OCI-LY1 (cell line): ENCODE measurements at regions not wholly inside any gene's neighbourhood (a gene's known extent, or its start where the extent isn't known, plus 50 kb on each side); places are given as distances from the start of the nearest gene placed in this dataset.

ENCODE experiments used
- H2AFZ ChIP-seq: fragments of 200-600 bp; sonication (generic), shearing (Covaris generic); 2 replicates; pipeline ENCODE4 v1.6.0; 2014; ENCODE audit warnings: antibody characterized with exemption, mild to moderate bottlenecking, low read length
- H3F3A ChIP-seq: fragments of 200-600 bp; sonication (generic), shearing (Covaris generic); 2 replicates; pipeline ENCODE4 v1.6.0; 2014; ENCODE audit warnings: mild to moderate bottlenecking, antibody characterized with exemption, low read length, moderate library complexity; ENCODE audit not compliant: insufficient read depth
- H3K27ac ChIP-seq: fragments of 200-600 bp; sonication (generic); 2 replicates; pipeline ENCODE4 v1.5.1; 2014; ENCODE audit warnings: low read length, mixed run types, mild to moderate bottlenecking, low read depth; ENCODE audit not compliant: poor library complexity, severe bottlenecking
- H3K27me3 ChIP-seq: fragments of 200-600 bp; sonication (generic); 2 replicates; pipeline ENCODE4 v1.6.0; 2014; ENCODE audit warnings: antibody characterized with exemption, mild to moderate bottlenecking, low read length, moderate library complexity; ENCODE audit not compliant: insufficient read depth
- H3K36me3 ChIP-seq: fragments of 200-600 bp; sonication (generic); 2 replicates; pipeline ENCODE4 v1.6.1; 2014; ENCODE audit warnings: mild to moderate bottlenecking, antibody characterized with exemption, low read length, moderate library complexity, mixed read lengths; ENCODE audit not compliant: insufficient read depth
- H3K4me1 ChIP-seq: fragments of 200-600 bp; sonication (generic); 2 replicates; pipeline ENCODE4 v1.5.1; 2014; ENCODE audit warnings: mild to moderate bottlenecking, low read length, moderate library complexity; ENCODE audit not compliant: insufficient read depth, severe bottlenecking
- H3K4me2 ChIP-seq: fragments of 200-600 bp; sonication (generic), shearing (Covaris generic); 2 replicates; pipeline ENCODE4 v1.6.1; 2014; ENCODE audit warnings: low read length
- H3K4me3 ChIP-seq: fragments of 200-600 bp; sonication (generic); 2 replicates; pipeline ENCODE4 v1.5.1; 2014; ENCODE audit warnings: low read length, low read depth, mild to moderate bottlenecking, mixed read lengths; ENCODE audit not compliant: poor library complexity, severe bottlenecking
- H3K79me2 ChIP-seq: fragments of 200-600 bp; shearing (Covaris generic); 2 replicates; pipeline ENCODE4 v1.6.1; 2016; ENCODE audit warnings: mixed run types, low read length, mixed read lengths; ENCODE audit not compliant: insufficient read depth
- H3K9ac ChIP-seq: fragments of 200-600 bp; sonication (generic), shearing (Covaris generic); 2 replicates; pipeline ENCODE4 v1.6.1; 2014; ENCODE audit warnings: mild to moderate bottlenecking, low read length, mixed read lengths
- H3K9me2 ChIP-seq: fragments of 200-600 bp; sonication (generic), shearing (Covaris generic); 2 replicates; pipeline ENCODE4 v1.6.1; 2014; ENCODE audit warnings: low read depth, mild to moderate bottlenecking, low read length, mixed read lengths
- H3K9me3 ChIP-seq: fragments of 200-600 bp; shearing (Covaris generic); 2 replicates; pipeline ENCODE4 v1.6.1; 2014; ENCODE audit warnings: low read length, mixed read lengths
- H4K20me1 ChIP-seq: fragments of 200-600 bp; sonication (generic), shearing (Covaris generic); 2 replicates; pipeline ENCODE4 v1.6.0; 2016; ENCODE audit warnings: mild to moderate bottlenecking, low read length; ENCODE audit not compliant: insufficient read depth
- EZH2 ChIP-seq: fragments of 200-600 bp; sonication (generic), shearing (Covaris generic); IDR thresholded peaks from 2 replicates; pipeline ENCODE4 v1.8.0; 2017; ENCODE audit warnings: borderline replicate concordance, mixed run types, mild to moderate bottlenecking, antibody characterized with exemption, low read length, moderate library complexity, mixed read lengths
- TF ChIP-seq, protein P1 (sequence below): fragments of 200-600 bp; sonication (generic), shearing (Covaris generic); IDR thresholded peaks from 2 replicates; pipeline ENCODE4 v1.5.1; 2017; ENCODE audit warnings: mild to moderate bottlenecking, antibody characterized with exemption, low read length, moderate library complexity, mixed read lengths

DNA sequence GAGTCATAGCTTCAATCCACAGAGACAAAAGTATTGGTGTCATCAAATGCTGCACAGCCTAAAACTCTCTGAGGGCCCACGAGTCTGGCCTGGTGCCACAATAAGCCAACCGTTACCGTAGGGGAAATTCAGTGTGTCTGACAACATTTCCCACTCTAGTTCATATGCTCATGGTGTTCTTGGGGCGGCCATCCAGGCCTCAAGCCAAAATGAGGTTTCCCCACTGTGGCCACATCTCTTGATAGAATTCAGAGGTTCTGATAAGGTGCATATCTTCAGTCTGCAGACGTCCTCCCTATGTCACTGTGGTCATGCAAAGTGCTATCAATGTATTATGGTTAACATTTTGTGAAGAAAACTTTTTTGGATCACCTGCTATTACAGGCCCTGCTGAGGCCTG lies 627.7 kb downstream of the QKI start:
- TF ChIP-seq, protein P1, sequence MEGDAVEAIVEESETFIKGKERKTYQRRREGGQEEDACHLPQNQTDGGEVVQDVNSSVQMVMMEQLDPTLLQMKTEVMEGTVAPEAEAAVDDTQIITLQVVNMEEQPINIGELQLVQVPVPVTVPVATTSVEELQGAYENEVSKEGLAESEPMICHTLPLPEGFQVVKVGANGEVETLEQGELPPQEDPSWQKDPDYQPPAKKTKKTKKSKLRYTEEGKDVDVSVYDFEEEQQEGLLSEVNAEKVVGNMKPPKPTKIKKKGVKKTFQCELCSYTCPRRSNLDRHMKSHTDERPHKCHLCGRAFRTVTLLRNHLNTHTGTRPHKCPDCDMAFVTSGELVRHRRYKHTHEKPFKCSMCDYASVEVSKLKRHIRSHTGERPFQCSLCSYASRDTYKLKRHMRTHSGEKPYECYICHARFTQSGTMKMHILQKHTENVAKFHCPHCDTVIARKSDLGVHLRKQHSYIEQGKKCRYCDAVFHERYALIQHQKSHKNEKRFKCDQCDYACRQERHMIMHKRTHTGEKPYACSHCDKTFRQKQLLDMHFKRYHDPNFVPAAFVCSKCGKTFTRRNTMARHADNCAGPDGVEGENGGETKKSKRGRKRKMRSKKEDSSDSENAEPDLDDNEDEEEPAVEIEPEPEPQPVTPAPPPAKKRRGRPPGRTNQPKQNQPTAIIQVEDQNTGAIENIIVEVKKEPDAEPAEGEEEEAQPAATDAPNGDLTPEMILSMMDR, result no peak
- no peak for TF ChIP-seq EZH2
- H3K9me3 ChIP-seq, result no peaks in the 10 kb centered on the region
- no peaks in the 10 kb centered on the region for H3F3A ChIP-seq
- H3K36me3 ChIP-seq, result no peaks in the 10 kb centered on the region
- H3K4me3 ChIP-seq, result no peak overlapping the region
- no peaks in the 10 kb centered on the region for H3K9me2 ChIP-seq
- no peaks in the 10 kb centered on the region for H3K79me2 ChIP-seq
- H2AFZ ChIP-seq, result no peak overlapping the region
- no peaks in the 10 kb centered on the region for H3K4me1 ChIP-seq
- H3K4me2 ChIP-seq, result no peak overlapping the region
- no peak overlapping the region for H3K27ac ChIP-seq
- no peaks in the 10 kb centered on the region for H4K20me1 ChIP-seq
- no peaks in the 10 kb centered on the region for H3K27me3 ChIP-seq
- H3K9ac ChIP-seq, result no peak overlapping the region

DNA sequence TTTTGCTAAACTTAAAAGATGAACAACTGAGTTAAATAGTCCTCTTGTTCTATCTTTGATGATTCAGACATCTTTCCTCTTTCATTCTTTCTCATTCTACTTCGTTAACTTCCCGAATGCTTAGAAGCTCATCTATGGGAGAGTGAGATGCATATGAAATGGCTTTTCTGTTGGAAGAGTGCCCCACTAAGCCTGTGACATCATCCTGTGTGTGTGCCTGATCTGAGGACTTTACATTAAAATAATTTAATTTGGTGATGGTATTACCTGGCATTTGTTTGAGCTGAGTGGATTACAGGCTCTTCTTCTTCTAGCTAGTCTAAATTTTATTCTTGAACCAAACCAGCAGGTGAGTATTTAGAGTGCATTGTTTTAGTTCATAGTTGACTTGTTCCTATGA lies 626.5 kb downstream of the QKI start:
- H3K36me3 ChIP-seq, result no peaks in the 10 kb centered on the region
- H4K20me1 ChIP-seq, result no peaks in the 10 kb centered on the region
- no peaks in the 10 kb centered on the region for H3K9me2 ChIP-seq
- no peaks in the 10 kb centered on the region for H3K27me3 ChIP-seq
- no peaks in the 10 kb centered on the region for H3F3A ChIP-seq
- H3K4me3 ChIP-seq, result no peak overlapping the region
- H3K9me3 ChIP-seq, result no peaks in the 10 kb centered on the region
- H3K4me2 ChIP-seq, result no peak overlapping the region
- H3K4me1 ChIP-seq, result no peaks in the 10 kb centered on the region
- no peaks in the 10 kb centered on the region for H3K79me2 ChIP-seq
- TF ChIP-seq EZH2, result no peak
- TF ChIP-seq, protein P1, result no peak
- H2AFZ ChIP-seq, result no peak overlapping the region
- H3K9ac ChIP-seq, result no peak overlapping the region
- H3K27ac ChIP-seq, result no peak overlapping the region

DNA sequence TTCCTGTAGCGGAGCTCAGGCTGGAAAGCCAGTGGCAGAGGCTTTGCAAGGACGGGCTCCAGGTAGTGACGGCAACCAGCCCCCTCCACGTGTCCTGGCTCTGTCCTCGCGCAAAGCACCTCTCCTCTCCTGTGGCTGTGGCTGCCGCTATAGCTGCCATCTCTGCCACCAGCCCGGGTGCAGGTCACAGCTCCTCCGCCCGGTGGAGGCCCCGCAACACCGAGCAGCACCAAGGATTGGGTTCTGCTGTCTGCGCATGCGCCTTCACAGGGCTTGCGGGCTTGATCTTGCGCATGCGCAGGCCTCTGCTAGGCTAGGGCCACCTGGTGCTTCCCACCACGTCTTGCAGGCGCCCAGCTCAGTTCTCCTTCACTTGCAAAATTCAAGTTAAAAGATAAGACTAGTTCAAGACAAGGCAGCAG lies 625.4 kb downstream of the QKI start:
- Histone ChIP-seq H3K4me2 (no peak overlapping the region), H2AFZ (no peak overlapping the region), H3K9me2 (no peaks in the 10 kb centered on the region), H3K4me3 (no peak overlapping the region), H4K20me1 (no peaks in the 10 kb centered on the region), H3K36me3 (no peaks in the 10 kb centered on the region), H3K4me1 (no peaks in the 10 kb centered on the region), H3K27ac (no peak overlapping the region), H3F3A (no peaks in the 10 kb centered on the region), H3K9ac (no peak overlapping the region), H3K79me2 (no peaks in the 10 kb centered on the region), H3K27me3 (no peaks in the 10 kb centered on the region), H3K9me3 (no peaks in the 10 kb centered on the region)
- TF ChIP-seq, protein P1, result no peak
- TF ChIP-seq EZH2, result no peak
